ENCODE measurements at regions not wholly inside any gene's neighbourhood (a gene's known extent, or its start where the extent isn't known, plus 50 kb on each side); places are given as distances from the start of the nearest gene placed in this dataset.

- no peak for DNase-seq (ENCODE audit: low spot score)
Measured at GRCh38 chr4:29047341-29048041, 1672.7 kb upstream of the PCDH7 start.

GRCh38 chr4:29051381-29051965, 1668.7 kb upstream of the PCDH7 start:
- no peak for DNase-seq (ENCODE audit: low spot score)

GRCh38 chr4:29052266-29052665, 1667.9 kb upstream of the PCDH7 start:
- DNase-seq (ENCODE audit: low spot score): no peak

- DNase-seq (ENCODE audit: low spot score): no peak
Measured at GRCh38 chr4:29058531-29058930, 1661.6 kb upstream of the PCDH7 start.

- no peak for DNase-seq (ENCODE audit: low spot score)
Measured at GRCh38 chr4:29066861-29067260, 1653.3 kb upstream of the PCDH7 start.

GRCh38 chr4:29073571-29073970, 1646.6 kb upstream of the PCDH7 start:
- no peak for DNase-seq (ENCODE audit: low spot score)

GRCh38 chr4:29075366-29075765, 1644.8 kb upstream of the PCDH7 start:
- no peak for DNase-seq (ENCODE audit: low spot score)

- DNase-seq (ENCODE audit: low spot score): no peak
Measured at GRCh38 chr4:29079260-29079659, 1640.9 kb upstream of the PCDH7 start.

GRCh38 chr4:29081234-29081955, 1638.8 kb upstream of the PCDH7 start:
- DNase-seq (ENCODE audit: low spot score): no peak

GRCh38 chr4:29082684-29083083, 1637.5 kb upstream of the PCDH7 start:
- no peak for DNase-seq (ENCODE audit: low spot score)

- no peak for DNase-seq (ENCODE audit: low spot score)
Measured at GRCh38 chr4:29085748-29086147, 1634.4 kb upstream of the PCDH7 start.

- no peak for DNase-seq (ENCODE audit: low spot score)
Measured at GRCh38 chr4:29104694-29105093, 1615.5 kb upstream of the PCDH7 start.

- DNase-seq (ENCODE audit: low spot score): no peak
Measured at GRCh38 chr4:29113960-29114359, 1606.2 kb upstream of the PCDH7 start.

- peak; percentile 88 for DNase-seq (ENCODE audit: low spot score)
Measured at GRCh38 chr4:29117231-29117722, 1602.9 kb upstream of the PCDH7 start.

- DNase-seq (ENCODE audit: low spot score): no peak
Measured at GRCh38 chr4:29121586-29121985, 1598.6 kb upstream of the PCDH7 start.

GRCh38 chr4:29128810-29129209, 1591.4 kb upstream of the PCDH7 start:
- no peak for DNase-seq (ENCODE audit: low spot score)

- DNase-seq (ENCODE audit: low spot score): no peak
Measured at GRCh38 chr4:29131304-29131703, 1588.9 kb upstream of the PCDH7 start.

- no peak for DNase-seq (ENCODE audit: low spot score)
Measured at GRCh38 chr4:29142708-29143107, 1577.5 kb upstream of the PCDH7 start.

GRCh38 chr4:29151584-29151983, 1568.6 kb upstream of the PCDH7 start:
- no peak for DNase-seq (ENCODE audit: low spot score)

GRCh38 chr4:29153642-29154041, 1566.5 kb upstream of the PCDH7 start:
- no peak for DNase-seq (ENCODE audit: low spot score)

GRCh38 chr4:29175291-29175690, 1544.9 kb upstream of the PCDH7 start:
- DNase-seq (ENCODE audit: low spot score): no peak

- DNase-seq (ENCODE audit: low spot score): no peak
Measured at GRCh38 chr4:29199025-29199424, 1521.1 kb upstream of the PCDH7 start.
